ENCODE measurements at regions not wholly inside any gene's neighbourhood (a gene's known extent, or its start where the extent isn't known, plus 50 kb on each side); places are given as distances from the start of the nearest gene placed in this dataset.

DNA sequence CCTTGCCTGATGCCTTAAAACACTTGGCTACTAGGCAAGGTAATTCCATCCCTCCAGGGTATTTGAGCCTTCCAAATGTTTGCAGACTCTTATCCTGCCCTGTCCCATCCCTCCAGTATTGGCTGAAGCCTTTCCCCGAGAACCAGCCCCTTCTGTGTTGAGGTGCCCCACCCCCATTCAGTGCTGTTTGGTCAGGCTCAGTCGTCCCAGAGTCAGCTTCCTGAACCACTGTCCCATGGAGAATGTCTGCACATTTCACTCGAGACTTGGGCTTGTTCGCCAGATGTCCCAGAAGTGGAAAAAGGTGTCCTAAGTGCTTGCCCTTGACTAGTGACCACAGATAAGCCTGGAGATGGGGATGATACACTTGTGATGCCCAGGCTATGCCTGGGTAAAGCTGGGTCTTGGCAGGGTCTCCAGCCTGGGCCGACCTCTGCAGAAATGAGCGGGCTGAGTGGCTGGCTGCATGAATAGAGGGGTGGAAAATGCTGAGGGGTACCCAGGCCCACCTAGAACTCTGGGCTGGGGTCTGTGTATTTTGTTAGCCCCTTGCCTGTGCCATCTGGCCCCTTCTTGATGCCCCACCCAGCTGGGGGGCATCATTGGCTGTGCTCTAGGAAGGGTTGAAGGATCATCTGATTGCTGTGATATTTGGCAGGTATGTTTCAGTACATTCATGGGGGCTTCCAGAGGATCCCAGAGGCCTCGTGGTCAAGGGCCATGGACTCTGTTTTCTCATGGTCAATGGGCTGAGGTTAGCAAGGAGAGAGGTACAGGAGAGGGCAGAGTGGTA lies 178.4 kb downstream of the MACROH2A1 start:
- DNase-seq (ENCODE audit: extremely low read depth in 1 of 2, low read depth in 1 of 2): no peak

DNA sequence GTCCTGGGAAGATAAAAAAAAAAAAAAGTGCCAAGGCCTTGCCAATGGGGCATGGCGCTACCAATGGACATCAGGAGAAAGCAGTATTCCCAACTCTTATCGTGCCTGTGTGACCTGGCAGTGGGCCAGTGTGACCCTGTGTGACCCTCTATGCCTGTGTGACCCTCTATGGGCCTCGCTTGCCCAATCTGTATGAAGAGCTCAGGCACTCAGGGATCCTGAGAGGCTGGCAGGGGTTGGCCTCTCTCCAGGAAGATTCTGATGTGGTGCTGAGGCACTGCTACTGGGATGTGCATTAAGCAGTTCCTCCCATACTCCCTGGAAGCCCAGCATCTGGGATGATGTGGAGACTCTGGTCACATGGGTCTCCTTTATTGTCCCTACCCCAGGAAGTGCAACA lies 179.2 kb downstream of the MACROH2A1 start:
- no peak for DNase-seq (ENCODE audit: extremely low read depth in 1 of 2, low read depth in 1 of 2)

DNA sequence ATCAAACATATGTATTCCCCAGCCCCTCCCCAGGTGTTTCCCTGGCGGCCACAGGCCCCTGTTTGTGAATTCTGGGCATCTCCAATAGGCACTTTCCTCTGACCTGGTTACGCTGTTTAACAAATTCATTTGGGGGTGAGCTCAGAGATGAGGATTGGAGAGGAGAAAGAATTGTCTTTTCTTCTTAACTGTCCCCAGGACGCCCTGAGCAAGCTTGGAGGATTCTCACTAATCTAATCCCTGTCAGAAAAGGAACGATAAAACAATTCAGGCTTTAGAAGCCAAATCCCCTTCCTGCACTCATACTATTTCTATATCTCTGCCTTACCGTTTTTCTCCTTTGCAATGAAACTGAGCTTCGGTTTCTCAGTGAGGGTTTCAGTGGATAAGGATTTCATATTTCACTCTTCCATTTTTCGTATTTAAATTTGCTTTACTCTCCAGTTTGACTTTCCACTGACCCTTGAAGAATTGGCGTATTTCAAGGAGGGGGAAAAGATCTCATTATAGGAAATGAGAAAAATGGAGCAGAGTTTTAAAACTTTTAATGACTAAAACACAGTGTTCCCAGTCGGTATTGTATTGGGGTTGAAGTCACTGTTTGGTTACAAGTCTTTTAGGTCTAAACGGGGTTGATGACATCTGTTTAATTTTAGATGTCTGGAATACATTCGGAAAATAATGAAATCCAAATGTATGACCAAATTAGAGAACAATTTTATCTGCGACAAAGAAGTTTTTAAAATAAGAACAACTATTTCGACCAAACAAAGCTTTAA lies 180.1 kb downstream of the MACROH2A1 start:
- DNase-seq (ENCODE audit: extremely low read depth in 1 of 2, low read depth in 1 of 2): no peak

GRCh38 chr5:135218486-135218755 lies 180.6 kb downstream of the MACROH2A1 start:
- no peak for DNase-seq (ENCODE audit: extremely low read depth in 1 of 2, low read depth in 1 of 2)

- no peak for DNase-seq (ENCODE audit: extremely low read depth in 1 of 2, low read depth in 1 of 2)
Measured at GRCh38 chr5:135217669-135218485, 181.2 kb downstream of the MACROH2A1 start.

GRCh38 chr5:135216471-135217343 lies 182.3 kb downstream of the MACROH2A1 start:
- DNase-seq (ENCODE audit: extremely low read depth in 1 of 2, low read depth in 1 of 2): no peak

- no peak for DNase-seq (ENCODE audit: extremely low read depth in 1 of 2, low read depth in 1 of 2)
Measured at GRCh38 chr5:135215617-135216470, 181.8 kb upstream of the PITX1 start.

- no peak for DNase-seq (ENCODE audit: extremely low read depth in 1 of 2, low read depth in 1 of 2)
Measured at GRCh38 chr5:135214897-135215616, 181.0 kb upstream of the PITX1 start.

DNA sequence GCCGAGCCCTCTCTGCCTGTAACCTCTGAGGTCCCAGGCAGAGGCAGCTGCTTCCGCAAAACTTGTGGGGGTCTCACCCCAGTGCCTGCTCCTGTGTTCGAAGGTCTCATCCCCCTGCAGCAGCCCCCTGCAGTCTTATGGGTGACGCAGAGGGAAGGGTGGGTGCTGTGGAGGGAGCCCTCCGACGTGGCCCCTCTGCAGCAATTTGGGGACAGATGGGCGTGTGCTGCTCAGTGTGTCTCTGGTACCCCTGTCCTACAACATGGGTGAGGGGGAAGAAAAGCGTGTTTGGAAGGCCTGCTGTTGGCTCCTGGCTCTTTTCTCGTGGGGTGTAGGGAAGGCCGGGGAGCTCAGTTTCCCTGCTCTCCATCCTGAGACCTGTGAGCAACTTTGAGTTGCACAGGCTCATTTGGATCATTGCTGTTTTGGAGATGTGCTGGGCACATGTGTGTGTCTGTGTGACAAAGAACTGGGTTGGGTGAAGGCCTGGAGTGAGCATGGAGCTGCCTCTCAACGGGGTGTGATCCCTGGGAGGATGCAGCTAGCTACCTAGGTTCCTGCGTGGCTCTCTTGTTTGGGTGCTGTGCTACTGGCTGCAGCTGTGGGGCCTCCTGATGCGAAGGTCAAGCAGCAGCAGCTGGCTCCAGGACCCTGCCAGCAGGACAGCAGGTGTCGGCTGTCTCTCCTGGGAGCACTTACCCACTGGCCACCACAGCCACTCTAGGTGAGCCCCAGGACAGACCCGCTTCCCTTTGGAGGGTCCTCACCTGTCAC lies 179.6 kb upstream of the PITX1 start:
- no peak for DNase-seq (ENCODE audit: extremely low read depth in 1 of 2, low read depth in 1 of 2)

- DNase-seq (ENCODE audit: extremely low read depth in 1 of 2, low read depth in 1 of 2): no peak
Measured at GRCh38 chr5:135213027-135213386, 179.0 kb upstream of the PITX1 start.

- DNase-seq (ENCODE audit: extremely low read depth in 1 of 2, low read depth in 1 of 2): no peak
Measured at GRCh38 chr5:135212361-135213026, 178.5 kb upstream of the PITX1 start.

GRCh38 chr5:135211791-135212190 lies 177.8 kb upstream of the PITX1 start:
- DNase-seq (ENCODE audit: extremely low read depth in 1 of 2, low read depth in 1 of 2): no peak

- no peak for DNase-seq (ENCODE audit: extremely low read depth in 1 of 2, low read depth in 1 of 2)
Measured at GRCh38 chr5:135211083-135211790, 177.2 kb upstream of the PITX1 start.

DNA sequence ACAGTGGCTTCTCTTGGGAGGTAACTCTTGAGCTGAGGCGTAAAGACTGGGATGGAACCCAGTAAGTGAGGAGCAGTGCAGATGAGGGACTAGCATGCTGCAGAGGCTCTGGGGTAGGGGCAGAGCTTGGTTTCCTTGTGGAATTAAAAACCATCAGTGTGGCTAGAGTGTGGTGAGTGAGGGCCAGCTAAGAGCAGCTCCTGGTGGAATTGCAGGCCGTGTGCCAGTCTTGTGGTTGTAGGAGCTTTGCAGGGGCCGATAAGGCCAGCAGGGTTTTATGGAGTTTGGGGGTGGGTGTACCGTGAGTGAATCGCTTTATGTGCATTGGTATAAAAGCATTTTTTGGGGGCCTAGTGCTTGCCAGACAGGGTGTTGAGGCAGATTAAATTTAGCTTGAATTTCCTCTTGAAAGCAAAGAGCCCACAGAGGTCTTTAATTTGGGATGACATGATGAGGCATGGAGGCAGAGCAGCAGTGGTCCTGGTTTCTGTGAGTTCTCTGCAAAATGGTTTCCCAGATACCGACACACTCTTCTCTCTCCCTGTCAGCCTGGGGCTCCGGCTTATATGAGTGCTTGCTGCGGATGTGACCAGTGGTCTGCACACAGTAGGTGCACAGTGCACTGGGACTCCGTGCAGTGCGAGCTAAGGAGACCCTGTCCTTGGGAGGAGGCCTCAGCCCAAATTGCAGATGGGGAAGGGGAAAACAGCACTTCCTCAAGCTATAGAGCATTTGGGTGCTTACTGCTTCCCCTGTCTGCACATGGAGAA lies 176.4 kb upstream of the PITX1 start:
- no peak for DNase-seq (ENCODE audit: extremely low read depth in 1 of 2, low read depth in 1 of 2)

GRCh38 chr5:135208903-135209721 lies 175.1 kb upstream of the PITX1 start:
- no peak for DNase-seq (ENCODE audit: extremely low read depth in 1 of 2, low read depth in 1 of 2)

DNA sequence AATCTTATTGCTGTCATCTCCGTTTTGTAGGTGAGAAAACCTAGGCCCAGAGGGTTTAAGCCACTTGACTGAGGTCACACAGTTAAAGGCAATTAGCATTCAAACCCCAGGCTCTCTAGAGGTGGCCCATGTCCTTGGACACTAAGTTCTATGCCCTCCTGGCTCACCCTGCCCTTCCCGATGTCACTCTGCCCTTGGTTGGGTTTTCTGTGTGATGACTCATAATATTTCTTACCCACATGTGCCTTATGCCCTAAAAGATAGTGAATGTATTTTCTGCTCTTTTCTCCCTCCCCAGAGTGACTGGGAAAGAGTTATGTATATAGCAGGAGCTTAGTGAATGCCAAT lies 174.5 kb upstream of the PITX1 start:
- no peak for DNase-seq (ENCODE audit: extremely low read depth in 1 of 2, low read depth in 1 of 2)
